CD4-positive, alpha-beta T cell (primary cell): ENCODE measurements at regions not wholly inside any gene's neighbourhood (a gene's known extent, or its start where the extent isn't known, plus 50 kb on each side); places are given as distances from the start of the nearest gene placed in this dataset.

Source experiments
- ATAC-seq: fragments of 200-7000 bp; cut with Tn5 transposase; one replicate; pipeline ENCODE4 v1.10.0; 2022; ENCODE audit warnings: mild to moderate bottlenecking; ENCODE audit not compliant: poor library complexity
- CTCF ChIA-PET: fragments of 350-600 bp; sonication (Branson Sonifier 250); formaldehyde crosslinking; loops from one replicate; lab custom pipeline; 2021; ENCODE audit warnings: antibody characterized with exemption, inconsistent platforms; lab: Charles Lee
- POLR2A ChIA-PET: fragments of 350-600 bp; sonication (Branson Sonifier 250); formaldehyde crosslinking; loops from one replicate; lab custom pipeline; 2021; ENCODE audit warnings: antibody characterized with exemption, inconsistent platforms; lab: Charles Lee
- DNase-seq, 14 experiments: peaks; one replicate each; pipeline ENCODE4 v3.0.0-alpha.2; 2013 to 2020; ENCODE audit warnings: mixed read lengths in 2 of 14
- H3K27ac ChIP-seq, 2 donors: one replicate each; pipeline versions ENCODE4 v1.5.1 to v1.7.0; 2013; ENCODE audit warnings: low read length in 2 of 2, low read depth in 1 of 2, mild to moderate bottlenecking in 1 of 2
- H3K27me3 ChIP-seq, 2 experiments: 1 replicate in 1 of 2; 2 replicates in 1 of 2; pipeline versions ENCODE4 v1.6.1 to v1.7.0; 2013; ENCODE audit warnings: low read length in 2 of 2, control low read depth in 1 of 2, mild to moderate bottlenecking in 1 of 2, moderate library complexity in 1 of 2; ENCODE audit not compliant: insufficient read depth in 2 of 2, control insufficient read depth in 1 of 2
- H3K36me3 ChIP-seq: one replicate; pipeline ENCODE4 v1.6.1; 2013; ENCODE audit warnings: low read length, control low read depth; ENCODE audit not compliant: insufficient read depth
- H3K4me1 ChIP-seq: one replicate; pipeline ENCODE4 v1.6.1; 2013; ENCODE audit warnings: low read length, control low read depth; ENCODE audit not compliant: insufficient read depth
- H3K4me3 ChIP-seq: one replicate; pipeline ENCODE4 v1.5.1; 2013; ENCODE audit warnings: mild to moderate bottlenecking, low read length, moderate library complexity
- H3K9me3 ChIP-seq, 2 experiments: 1 replicate in 1 of 2; 2 replicates in 1 of 2; pipeline versions ENCODE4 v1.6.1 to v1.7.0; 2013; ENCODE audit warnings: low read length in 2 of 2, mild to moderate bottlenecking in 2 of 2, control low read depth in 1 of 2, moderate library complexity in 1 of 2; ENCODE audit not compliant: control insufficient read depth in 1 of 2, insufficient read depth in 1 of 2
- H3K27ac Mint-ChIP-seq: one replicate; pipeline ENCODE4 v1.8.0; 2020; ENCODE audit warnings: mixed read lengths
- H3K27me3 Mint-ChIP-seq: one replicate; pipeline ENCODE4 v1.8.0; 2021; ENCODE audit warnings: mixed read lengths
- H3K36me3 Mint-ChIP-seq: one replicate; pipeline ENCODE4 v1.8.0; 2021; ENCODE audit warnings: low read depth, mixed read lengths
- H3K4me1 Mint-ChIP-seq: one replicate; pipeline ENCODE4 v1.8.0; 2021; ENCODE audit warnings: low read depth, mixed read lengths
- H3K4me3 Mint-ChIP-seq: one replicate; pipeline ENCODE4 v1.8.0; 2020; ENCODE audit warnings: mild to moderate bottlenecking, mixed read lengths
- H3K9me3 Mint-ChIP-seq: one replicate; pipeline ENCODE4 v1.8.0; 2020; ENCODE audit warnings: mixed read lengths
- CTCF ChIP-seq: fragments of 200-600 bp; IDR thresholded peaks from one replicate; pipeline ENCODE4 v1.8.0; 2022; ENCODE audit warnings: antibody characterized with exemption, mild to moderate bottlenecking
- intact Hi-C, 2 experiments: fragments of 100-400 bp; cut with DNase I in 1 of 2; cut with micrococcal nuclease in 1 of 2; formaldehyde crosslinking; loops; one replicate each; pipeline versions ENCODE4 v1.15.1 to v1.9.0; 2023 to 2025; cut with DNase I, micrococcal nuclease

- Histone ChIP-seq H3K4me1 (no peaks in the 10 kb centered on the region), H3K9me3 (no peaks in the 10 kb centered on the region), H3K4me3 (no peak overlapping the region), H3K36me3 (no peaks in the 10 kb centered on the region), H3K27me3 (no peaks in the 10 kb centered on the region), H3K27ac (no peak overlapping the region)
- DNase-seq: no peak
- Mint-ChIP-seq H3K36me3 (no peaks in the 10 kb centered on the region), H3K4me3 (no peak overlapping the region), H3K9me3 (peaks cover 3% of the 10 kb centered on the region), H3K27me3 (peaks cover 12% of the 10 kb centered on the region), H3K27ac (no peak overlapping the region), H3K4me1 (no peaks in the 10 kb centered on the region)
- ATAC-seq: no peak
- intact Hi-C loops: no loop called here
- CTCF ChIA-PET: no interaction called here
- POLR2A ChIA-PET: no interaction called here
- TF ChIP-seq CTCF: no peak
These were observed 484.4 kb upstream of the KIF2A start for GRCh38 chr5:61821561-61821960.

GRCh38 chr5:61822584-61822983 lies 483.4 kb upstream of the KIF2A start:
- H3K27ac ChIP-seq: no peak overlapping the region
- H3K27ac Mint-ChIP-seq: no peak overlapping the region
- H3K36me3 ChIP-seq: no peaks in the 10 kb centered on the region
- no peak for TF ChIP-seq CTCF
- ChIA-PET CTCF (no interaction called here), POLR2A (no interaction called here)
- H3K9me3 Mint-ChIP-seq: peaks cover 3% of the 10 kb centered on the region
- no peak overlapping the region for H3K4me3 ChIP-seq
- H3K27me3 Mint-ChIP-seq: peaks cover 12% of the 10 kb centered on the region
- no peaks in the 10 kb centered on the region for H3K36me3 Mint-ChIP-seq
- intact Hi-C loops: no loop called here
- no peak for ATAC-seq
- DNase-seq: no peak
- no peak overlapping the region for H3K4me3 Mint-ChIP-seq
- H3K27me3 ChIP-seq: no peaks in the 10 kb centered on the region
- H3K4me1 ChIP-seq: no peaks in the 10 kb centered on the region
- H3K9me3 ChIP-seq: no peaks in the 10 kb centered on the region
- H3K4me1 Mint-ChIP-seq: no peaks in the 10 kb centered on the region

GRCh38 chr5:61823065-61823464 lies 482.9 kb upstream of the KIF2A start:
- peaks cover 3% of the 10 kb centered on the region for H3K9me3 Mint-ChIP-seq
- no peak overlapping the region for H3K27ac ChIP-seq
- H3K36me3 ChIP-seq: no peaks in the 10 kb centered on the region
- no peak for TF ChIP-seq CTCF
- no peak overlapping the region for H3K27ac Mint-ChIP-seq
- intact Hi-C loops: no loop called here
- H3K4me3 Mint-ChIP-seq: no peak overlapping the region
- no peaks in the 10 kb centered on the region for H3K4me1 Mint-ChIP-seq
- H3K4me1 ChIP-seq: no peaks in the 10 kb centered on the region
- DNase-seq: no peak
- H3K4me3 ChIP-seq: no peak overlapping the region
- POLR2A ChIA-PET: no interaction called here
- CTCF ChIA-PET: no interaction called here
- no peak for ATAC-seq
- no peaks in the 10 kb centered on the region for H3K9me3 ChIP-seq
- peaks cover 12% of the 10 kb centered on the region for H3K27me3 Mint-ChIP-seq
- no peaks in the 10 kb centered on the region for H3K27me3 ChIP-seq
- H3K36me3 Mint-ChIP-seq: no peaks in the 10 kb centered on the region
